Astrocyte (in vitro differentiated cells and primary cell): ENCODE measurements at regions not wholly inside any gene's neighbourhood (a gene's known extent, or its start where the extent isn't known, plus 50 kb on each side); places are given as distances from the start of the nearest gene placed in this dataset.

Experiments
- DNase-seq: peaks from one replicate; pipeline ENCODE4 v3.0.0-alpha.2; 2010; ENCODE audit warnings: low read depth
- FAIRE-seq: peaks from 2 replicates; lab custom pipeline; 2011; peaks lifted over from hg19 to GRCh38; lab: Jason Lieb, UNC
- H2AFZ ChIP-seq: 2 replicates; pipeline ENCODE4 v1.6.0; 2012; ENCODE audit warnings: low read depth, low read length, inconsistent platforms
- H3K27ac ChIP-seq: 2 replicates; pipeline ENCODE4 v1.5.1; 2011; ENCODE audit warnings: low read depth, low read length, inconsistent platforms
- H3K27me3 ChIP-seq: 2 replicates; pipeline ENCODE4 v1.6.0; 2011; ENCODE audit warnings: low read length, inconsistent platforms; ENCODE audit not compliant: insufficient read depth
- H3K36me3 ChIP-seq: 2 replicates; pipeline ENCODE4 v1.5.1; 2011; ENCODE audit warnings: low read length, inconsistent platforms; ENCODE audit not compliant: insufficient read depth
- H3K4me1 ChIP-seq: 2 replicates; pipeline ENCODE4 v1.5.1; 2011; ENCODE audit warnings: low read length, inconsistent platforms; ENCODE audit not compliant: insufficient read depth
- H3K4me2 ChIP-seq: 2 replicates; pipeline ENCODE4 v1.6.0; 2012; ENCODE audit warnings: low read length, inconsistent platforms
- H3K4me3 ChIP-seq: 2 replicates; pipeline ENCODE4 v1.5.1; 2011; ENCODE audit warnings: low read depth, mild to moderate bottlenecking, low read length, inconsistent platforms; ENCODE audit not compliant: insufficient read depth
- H3K79me2 ChIP-seq: 2 replicates; pipeline ENCODE4 v1.6.0; 2012; ENCODE audit warnings: mild to moderate bottlenecking, low read length, inconsistent platforms; ENCODE audit not compliant: insufficient read depth
- H3K9ac ChIP-seq: 2 replicates; pipeline ENCODE4 v1.6.0; 2012; ENCODE audit warnings: mild to moderate bottlenecking, low read length, inconsistent platforms
- H3K9me3 ChIP-seq: 2 replicates; pipeline ENCODE4 v1.5.1; 2012; ENCODE audit warnings: low read depth, mild to moderate bottlenecking, low read length, inconsistent platforms; ENCODE audit not compliant: insufficient read depth
- H4K20me1 ChIP-seq: 2 replicates; pipeline ENCODE4 v1.6.0; 2012; ENCODE audit warnings: low read length, inconsistent platforms; ENCODE audit not compliant: insufficient read depth
- H3K27ac Mint-ChIP-seq: one replicate; pipeline ENCODE4 v1.8.0; 2021; ENCODE audit warnings: mild to moderate bottlenecking, mixed read lengths; ENCODE audit not compliant: unreplicated experiment
- H3K27me3 Mint-ChIP-seq: one replicate; pipeline ENCODE4 v1.8.0; 2021; ENCODE audit warnings: low read depth, mixed read lengths; ENCODE audit not compliant: unreplicated experiment
- H3K36me3 Mint-ChIP-seq: one replicate; pipeline ENCODE4 v1.8.0; 2021; ENCODE audit warnings: low read depth, mixed read lengths; ENCODE audit not compliant: unreplicated experiment
- H3K4me1 Mint-ChIP-seq: one replicate; pipeline ENCODE4 v1.8.0; 2021; ENCODE audit warnings: low read depth, mixed read lengths; ENCODE audit not compliant: unreplicated experiment
- H3K4me3 Mint-ChIP-seq: one replicate; pipeline ENCODE4 v1.8.0; 2021; ENCODE audit warnings: mild to moderate bottlenecking, moderate library complexity, mixed read lengths; ENCODE audit not compliant: unreplicated experiment
- H3K9me3 Mint-ChIP-seq: one replicate; pipeline ENCODE4 v1.8.0; 2021; ENCODE audit warnings: mild to moderate bottlenecking, mixed read lengths; ENCODE audit not compliant: unreplicated experiment
- CTCF ChIP-seq: IDR thresholded peaks from 2 replicates; pipeline ENCODE4 v1.5.1; 2011; ENCODE audit warnings: low read depth, mild to moderate bottlenecking, inconsistent platforms, low read length, moderate library complexity; ENCODE audit not compliant: insufficient read depth
- EZH2 ChIP-seq: IDR thresholded peaks from 2 replicates; pipeline ENCODE4 v1.6.1; 2012; ENCODE audit warnings: mild to moderate bottlenecking, low read length, inconsistent platforms; ENCODE audit not compliant: insufficient read depth

DNA sequence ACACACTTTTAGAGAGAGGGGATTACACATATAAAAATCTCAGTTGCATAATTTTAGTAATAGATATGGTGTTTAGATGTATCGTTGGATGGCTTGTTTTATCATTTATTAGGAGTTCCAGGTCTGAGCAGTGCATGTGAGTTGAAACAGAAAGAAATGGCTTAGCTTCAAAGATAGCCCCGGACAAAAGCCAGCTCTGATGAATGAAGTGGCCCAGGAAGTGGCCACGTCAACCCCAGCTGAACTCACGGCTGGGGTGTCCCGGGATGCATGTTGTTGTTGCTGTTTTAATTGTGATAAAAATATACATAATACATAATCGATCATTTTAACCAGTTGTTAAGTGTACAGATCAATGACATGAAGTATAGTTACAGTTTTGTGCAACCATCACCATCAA lies 1513.6 kb downstream of the BRD1 start:
- Mint-ChIP-seq H3K27me3 (peaks cover 35% of the 10 kb centered on the region), H3K4me1 (no peaks in the 10 kb centered on the region), H3K4me3 (no peak overlapping the region), H3K27ac (no peak overlapping the region), H3K9me3 (no peaks in the 10 kb centered on the region), H3K36me3 (no peaks in the 10 kb centered on the region)
- H3K4me2 ChIP-seq: no peak overlapping the region
- H3K79me2 ChIP-seq: no peaks in the 10 kb centered on the region
- no peak for TF ChIP-seq CTCF
- TF ChIP-seq EZH2: no peak
- H2AFZ ChIP-seq: no peak overlapping the region
- peaks cover 5% of the 10 kb centered on the region for H3K9me3 ChIP-seq
- FAIRE-seq (no peak), DNase-seq (no peak)
- H4K20me1 ChIP-seq: no peaks in the 10 kb centered on the region
- H3K9ac ChIP-seq: no peak overlapping the region
- no peaks in the 10 kb centered on the region for H3K36me3 ChIP-seq
- no peaks in the 10 kb centered on the region for H3K4me1 ChIP-seq
- H3K4me3 ChIP-seq: no peak overlapping the region
- H3K27ac ChIP-seq: no peak overlapping the region
- H3K27me3 ChIP-seq: no peaks in the 10 kb centered on the region

DNA sequence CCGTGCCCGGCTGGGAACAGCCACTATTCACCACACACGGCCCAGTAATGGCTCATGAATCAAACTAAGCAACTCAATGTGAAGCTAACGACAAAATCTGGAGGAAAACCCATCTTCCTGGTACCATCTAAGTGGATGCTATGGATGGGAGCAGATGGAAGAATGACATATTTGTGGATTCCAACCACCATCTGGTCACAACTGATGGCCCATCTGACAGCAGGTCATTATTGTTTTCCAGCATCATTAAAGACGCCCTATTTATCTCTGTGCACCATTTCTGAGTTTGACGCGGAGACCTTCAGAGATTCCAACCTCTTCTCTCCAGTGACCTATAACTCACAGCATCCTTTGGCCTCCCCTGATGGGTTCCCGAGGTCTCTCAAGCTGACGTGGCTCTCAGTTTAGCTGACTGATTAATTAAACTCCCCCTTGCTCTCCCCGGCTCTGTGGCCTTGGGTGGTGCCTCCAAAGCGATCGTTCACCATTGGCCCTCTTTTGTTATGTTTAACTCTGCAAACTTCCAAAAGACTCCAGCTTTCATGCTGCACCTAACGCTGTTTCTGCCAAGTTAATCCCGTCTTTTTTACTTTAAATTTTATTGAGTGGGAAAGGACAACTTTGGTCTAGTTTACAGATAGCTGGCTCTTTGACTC lies 1514.4 kb downstream of the BRD1 start:
- Histone ChIP-seq H3K79me2 (no peaks in the 10 kb centered on the region), H3K27ac (no peak overlapping the region), H3K4me1 (no peaks in the 10 kb centered on the region), H3K36me3 (no peaks in the 10 kb centered on the region), H3K9me3 (peaks cover 5% of the 10 kb centered on the region), H3K4me3 (no peak overlapping the region), H3K9ac (no peak overlapping the region), H4K20me1 (no peaks in the 10 kb centered on the region), H3K4me2 (no peak overlapping the region), H2AFZ (no peak overlapping the region), H3K27me3 (no peaks in the 10 kb centered on the region)
- Mint-ChIP-seq H3K36me3 (no peaks in the 10 kb centered on the region), H3K9me3 (no peaks in the 10 kb centered on the region), H3K4me3 (no peak overlapping the region), H3K4me1 (no peaks in the 10 kb centered on the region), H3K27me3 (peaks cover 28% of the 10 kb centered on the region), H3K27ac (no peak overlapping the region)
- DNase-seq (no peak), FAIRE-seq (no peak)
- no peak for TF ChIP-seq EZH2
- no peak for TF ChIP-seq CTCF

- Histone ChIP-seq H3K9ac (no peak overlapping the region), H3K9me3 (peaks cover 7% of the 10 kb centered on the region), H3K27me3 (no peaks in the 10 kb centered on the region), H3K36me3 (no peaks in the 10 kb centered on the region), H3K4me3 (no peak overlapping the region), H4K20me1 (no peaks in the 10 kb centered on the region), H3K4me2 (no peak overlapping the region), H2AFZ (no peak overlapping the region), H3K4me1 (no peaks in the 10 kb centered on the region), H3K27ac (no peak overlapping the region), H3K79me2 (no peaks in the 10 kb centered on the region)
- FAIRE-seq (no peak), DNase-seq (no peak)
- Mint-ChIP-seq H3K9me3 (no peaks in the 10 kb centered on the region), H3K4me3 (no peak overlapping the region), H3K36me3 (no peaks in the 10 kb centered on the region), H3K4me1 (no peaks in the 10 kb centered on the region), H3K27ac (no peak overlapping the region), H3K27me3 (peaks cover 26% of the 10 kb centered on the region)
- TF ChIP-seq CTCF (no peak), EZH2 (no peak)
These were observed 1516.9 kb downstream of the BRD1 start for GRCh38 chr22:48310740-48311139.
